ENCODE measurements at regions not wholly inside any gene's neighbourhood (a gene's known extent, or its start where the extent isn't known, plus 50 kb on each side); places are given as distances from the start of the nearest gene placed in this dataset.

GRCh38 chr12:102781117-102781516 is 135.9 kb downstream of the PAH start:
- Histone ChIP-seq H3K79me2 (no peaks in the 10 kb centered on the region), H3K27me3 (no peaks in the 10 kb centered on the region), H3K36me3 (replicated peaks; ENCODE audit: insufficient read depth, low read depth) (no peaks in the 10 kb centered on the region), H3K4me3 (no peak overlapping the region), H3K4me1 (ENCODE audit: insufficient read depth) (no peaks in the 10 kb centered on the region), H2AFZ (no peak overlapping the region), H3K4me2 (no peak overlapping the region), H3K9me2 (replicated peaks; ENCODE audit: insufficient read depth) (no peaks in the 10 kb centered on the region), H3K9me3 (ENCODE audit: low read depth) (no peaks in the 10 kb centered on the region), H4K20me1 (ENCODE audit: insufficient read depth, poor library complexity, severe bottlenecking) (no peaks in the 10 kb centered on the region), H3K27ac (no peak overlapping the region)
- DNase-seq (ENCODE audit: low spot score), result no peak
- no peak for TF ChIP-seq EZH2phosphoT487 (IDR thresholded peaks at IDR 0.05; ENCODE audit: low read depth, severe bottlenecking, unreplicated experiment)
- TF ChIP-seq, protein P1, sequence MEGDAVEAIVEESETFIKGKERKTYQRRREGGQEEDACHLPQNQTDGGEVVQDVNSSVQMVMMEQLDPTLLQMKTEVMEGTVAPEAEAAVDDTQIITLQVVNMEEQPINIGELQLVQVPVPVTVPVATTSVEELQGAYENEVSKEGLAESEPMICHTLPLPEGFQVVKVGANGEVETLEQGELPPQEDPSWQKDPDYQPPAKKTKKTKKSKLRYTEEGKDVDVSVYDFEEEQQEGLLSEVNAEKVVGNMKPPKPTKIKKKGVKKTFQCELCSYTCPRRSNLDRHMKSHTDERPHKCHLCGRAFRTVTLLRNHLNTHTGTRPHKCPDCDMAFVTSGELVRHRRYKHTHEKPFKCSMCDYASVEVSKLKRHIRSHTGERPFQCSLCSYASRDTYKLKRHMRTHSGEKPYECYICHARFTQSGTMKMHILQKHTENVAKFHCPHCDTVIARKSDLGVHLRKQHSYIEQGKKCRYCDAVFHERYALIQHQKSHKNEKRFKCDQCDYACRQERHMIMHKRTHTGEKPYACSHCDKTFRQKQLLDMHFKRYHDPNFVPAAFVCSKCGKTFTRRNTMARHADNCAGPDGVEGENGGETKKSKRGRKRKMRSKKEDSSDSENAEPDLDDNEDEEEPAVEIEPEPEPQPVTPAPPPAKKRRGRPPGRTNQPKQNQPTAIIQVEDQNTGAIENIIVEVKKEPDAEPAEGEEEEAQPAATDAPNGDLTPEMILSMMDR (IDR thresholded peaks at IDR 0.05; ENCODE audit: poor library complexity), result no peak
- TF ChIP-seq EZH2 (IDR thresholded peaks at IDR 0.05; ENCODE audit: borderline replicate concordance), result no peak

DNA sequence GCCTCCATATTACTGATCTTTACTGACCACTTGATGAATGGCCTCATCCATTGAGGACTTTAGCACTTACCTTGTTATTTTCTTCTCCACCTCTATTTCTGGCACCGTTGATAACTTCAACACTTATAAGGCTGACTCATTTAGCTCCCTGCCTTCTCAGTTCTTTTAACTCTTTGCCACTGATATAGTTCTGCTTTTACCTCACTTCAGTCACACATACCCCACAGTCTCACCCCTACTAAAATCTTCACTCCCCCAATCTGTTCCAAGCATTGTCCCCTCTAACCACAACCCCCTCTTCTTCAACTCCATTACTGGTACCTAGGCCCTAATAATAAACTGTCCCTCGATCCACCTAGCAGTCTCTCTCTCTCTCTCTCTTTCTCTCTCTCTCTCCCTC is 141.0 kb downstream of the PAH start:
- Histone ChIP-seq H3K27me3 (no peaks in the 10 kb centered on the region), H3K9me2 (replicated peaks; ENCODE audit: insufficient read depth) (no peaks in the 10 kb centered on the region), H3K9me3 (ENCODE audit: low read depth) (no peaks in the 10 kb centered on the region), H4K20me1 (ENCODE audit: insufficient read depth, poor library complexity, severe bottlenecking) (no peaks in the 10 kb centered on the region), H3K36me3 (replicated peaks; ENCODE audit: insufficient read depth, low read depth) (no peaks in the 10 kb centered on the region), H3K4me3 (no peak overlapping the region), H3K27ac (no peak overlapping the region), H2AFZ (no peak overlapping the region), H3K4me2 (no peak overlapping the region), H3K79me2 (no peaks in the 10 kb centered on the region), H3K4me1 (ENCODE audit: insufficient read depth) (no peaks in the 10 kb centered on the region)
- 76% methylated on average over 2 of the region's 2 CpGs for WGBS (ENCODE audit: low lambda C conversion rate, missing lambda C conversion rate)
- DNase-seq (ENCODE audit: low spot score), result no peak
- TF ChIP-seq EZH2 (IDR thresholded peaks at IDR 0.05; ENCODE audit: borderline replicate concordance), result no peak
- TF ChIP-seq EZH2phosphoT487 (IDR thresholded peaks at IDR 0.05; ENCODE audit: low read depth, severe bottlenecking, unreplicated experiment), result no peak
- TF ChIP-seq, protein P1 (IDR thresholded peaks at IDR 0.05; ENCODE audit: poor library complexity), result no peak

DNA sequence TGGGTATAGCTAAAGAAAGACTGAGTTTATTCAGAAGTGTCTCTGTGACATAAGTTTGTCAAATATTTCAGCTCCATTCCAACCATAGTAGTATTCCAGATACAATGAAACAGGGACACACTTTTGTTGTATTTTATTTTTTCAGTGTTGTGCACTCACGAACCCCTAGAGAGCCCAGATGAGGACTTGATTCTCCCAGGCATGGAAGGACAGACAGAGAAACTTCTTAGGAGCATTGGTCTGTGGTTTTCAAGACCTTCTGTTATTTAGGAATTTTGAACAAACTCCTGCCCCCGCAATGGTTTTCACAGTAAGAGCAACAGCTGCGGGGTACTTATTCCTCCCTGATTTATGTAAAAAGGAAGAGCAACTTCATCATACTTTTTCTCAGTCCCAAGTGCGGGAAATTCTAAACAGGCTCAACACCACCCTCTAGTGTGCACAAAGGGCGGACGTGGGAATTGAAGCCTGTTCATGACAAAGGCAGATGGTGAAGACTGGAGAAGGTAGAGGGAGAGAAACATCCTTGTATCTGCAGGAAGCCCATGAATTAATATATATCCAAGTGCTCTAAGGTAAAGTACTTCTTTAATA is 147.6 kb downstream of the PAH start:
- WGBS (ENCODE audit: low lambda C conversion rate, missing lambda C conversion rate), result 16% methylated on average over 6 of the region's 6 CpGs
- Histone ChIP-seq H3K4me2 (no peak overlapping the region), H3K27ac (no peak overlapping the region), H3K79me2 (no peaks in the 10 kb centered on the region), H4K20me1 (ENCODE audit: insufficient read depth, poor library complexity, severe bottlenecking) (no peaks in the 10 kb centered on the region), H3K9me3 (ENCODE audit: low read depth) (no peaks in the 10 kb centered on the region), H3K4me1 (ENCODE audit: insufficient read depth) (no peaks in the 10 kb centered on the region), H3K9me2 (replicated peaks; ENCODE audit: insufficient read depth) (no peaks in the 10 kb centered on the region), H3K4me3 (no peak overlapping the region), H3K27me3 (no peaks in the 10 kb centered on the region), H3K36me3 (replicated peaks; ENCODE audit: insufficient read depth, low read depth) (no peaks in the 10 kb centered on the region), H2AFZ (no peak overlapping the region)
- DNase-seq (ENCODE audit: low spot score), result peak; percentile 77
- no peak for TF ChIP-seq EZH2phosphoT487 (IDR thresholded peaks at IDR 0.05; ENCODE audit: low read depth, severe bottlenecking, unreplicated experiment)
- TF ChIP-seq, protein P1 (IDR thresholded peaks at IDR 0.05; ENCODE audit: poor library complexity), result peak; percentile 88

DNA sequence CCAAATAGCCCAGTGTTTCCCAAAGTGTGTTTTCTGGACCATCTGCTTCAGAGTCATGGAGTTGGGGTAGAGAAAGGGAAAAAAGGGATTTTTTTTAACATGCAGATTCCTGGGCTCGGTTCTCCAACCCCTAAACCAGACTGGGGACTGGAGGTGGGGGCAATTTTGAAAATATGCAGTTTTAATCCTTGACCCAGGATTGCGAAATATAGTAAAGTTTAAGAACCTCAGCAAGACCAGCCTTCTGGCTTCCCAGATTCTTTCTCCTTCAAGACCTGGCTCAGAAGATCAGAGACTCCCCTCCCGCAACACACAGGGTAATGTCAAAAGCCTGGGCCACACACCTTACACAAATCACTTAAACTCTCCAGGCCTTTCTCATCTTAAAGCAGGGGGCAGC is 150.1 kb downstream of the PAH start:
- no peak for DNase-seq (ENCODE audit: low spot score)
- Histone ChIP-seq H3K27me3 (no peaks in the 10 kb centered on the region), H3K4me2 (no peak overlapping the region), H3K4me3 (no peak overlapping the region), H2AFZ (no peak overlapping the region), H3K9me2 (replicated peaks; ENCODE audit: insufficient read depth) (no peaks in the 10 kb centered on the region), H3K79me2 (no peaks in the 10 kb centered on the region), H3K27ac (no peak overlapping the region), H3K4me1 (ENCODE audit: insufficient read depth) (no peaks in the 10 kb centered on the region), H3K9me3 (ENCODE audit: low read depth) (no peaks in the 10 kb centered on the region), H3K36me3 (replicated peaks; ENCODE audit: insufficient read depth, low read depth) (no peaks in the 10 kb centered on the region), H4K20me1 (ENCODE audit: insufficient read depth, poor library complexity, severe bottlenecking) (no peaks in the 10 kb centered on the region)
- WGBS (ENCODE audit: low lambda C conversion rate, missing lambda C conversion rate), result 95% methylated on average over 3 of the region's 3 CpGs
- TF ChIP-seq EZH2phosphoT487 (IDR thresholded peaks at IDR 0.05; ENCODE audit: low read depth, severe bottlenecking, unreplicated experiment), result no peak
- TF ChIP-seq EZH2 (IDR thresholded peaks at IDR 0.05; ENCODE audit: borderline replicate concordance), result no peak
- TF ChIP-seq, protein P1 (IDR thresholded peaks at IDR 0.05; ENCODE audit: poor library complexity), result no peak

Measured in hepatocyte (in vitro differentiated cells).